NCI-H510A (cell line): ENCODE measurements at regions not wholly inside any gene's neighbourhood (a gene's known extent, or its start where the extent isn't known, plus 50 kb on each side); places are given as distances from the start of the nearest gene placed in this dataset.
"Not testable (repeated sequence)": the region's sequence is repeated elsewhere in the genome, so short reads cannot be mapped to it uniquely, and the experiment has no call there.

Experiments
- DNase-seq: peaks from one replicate; lab custom pipeline; 2025; lab: John Stamatoyannopoulos, UW

- no peak for DNase-seq
These were observed 50.9 kb upstream of the NXT1 start for GRCh38 chr20:23299673-23300050.

GRCh38 chr20:23298926-23299672 is 51.5 kb upstream of the NXT1 start:
- DNase-seq, result no peak

GRCh38 chr20:23298155-23298554 is 52.4 kb upstream of the NXT1 start:
- DNase-seq, result no peak

GRCh38 chr20:23296841-23297701 is 53.5 kb upstream of the NXT1 start:
- DNase-seq, result no peak

GRCh38 chr20:23295934-23296333 is 54.7 kb upstream of the NXT1 start:
- no peak for DNase-seq

- DNase-seq, result no peak
These were observed 55.9 kb upstream of the NXT1 start for GRCh38 chr20:23294671-23295070.

GRCh38 chr20:23294166-23294565 is 56.4 kb upstream of the NXT1 start:
- no peak for DNase-seq

- no peak for DNase-seq
These were observed 56.9 kb upstream of the NXT1 start for GRCh38 chr20:23293689-23294088.

GRCh38 chr20:23292311-23292710 is 58.3 kb upstream of the NXT1 start:
- not testable (repeated sequence) for DNase-seq

- DNase-seq, result no peak
These were observed 58.9 kb upstream of the NXT1 start for GRCh38 chr20:23291575-23292240.

GRCh38 chr20:23290761-23291574 is 59.6 kb upstream of the NXT1 start:
- no peak for DNase-seq

- DNase-seq, result no peak
These were observed 60.7 kb upstream of the NXT1 start for GRCh38 chr20:23289724-23290395.

- DNase-seq, result no peak
These were observed 61.3 kb upstream of the NXT1 start for GRCh38 chr20:23289249-23289648.

- DNase-seq, result no peak
These were observed 63.0 kb upstream of the NXT1 start for GRCh38 chr20:23287354-23288190.

GRCh38 chr20:23286346-23286745 is 64.2 kb upstream of the NXT1 start:
- no peak for DNase-seq

- no peak for DNase-seq
These were observed 65.1 kb upstream of the NXT1 start for GRCh38 chr20:23285536-23285935.

- no peak for DNase-seq
These were observed 66.6 kb upstream of the NXT1 start for GRCh38 chr20:23284009-23284408.

GRCh38 chr20:23283096-23283850 is 67.3 kb upstream of the NXT1 start:
- no peak for DNase-seq

- no peak for DNase-seq
These were observed 68.0 kb upstream of the NXT1 start for GRCh38 chr20:23282546-23282945.

- DNase-seq, result no peak
These were observed 68.5 kb upstream of the NXT1 start for GRCh38 chr20:23282111-23282510.
